Activated CD4-positive, alpha-beta T cell treated with anti-CD3 and anti-CD28 coated beads, Interleukin-2, amount 10 ng/mL, durations not matched to agents 7 days and 5 days (primary cell): ENCODE measurements at regions not wholly inside any gene's neighbourhood (a gene's known extent, or its start where the extent isn't known, plus 50 kb on each side); places are given as distances from the start of the nearest gene placed in this dataset.

Experiments used
- CTCF ChIA-PET: fragments of 350-600 bp; sonication (Branson Sonifier 250); formaldehyde crosslinking; loops from one replicate; lab custom pipeline; 2021; ENCODE audit warnings: antibody characterized with exemption; lab: Charles Lee
- POLR2A ChIA-PET: fragments of 350-600 bp; sonication (Branson Sonifier 250); formaldehyde crosslinking; loops from one replicate; lab custom pipeline; 2021; ENCODE audit warnings: antibody characterized with exemption; lab: Charles Lee
- DNase-seq: peaks from one replicate; pipeline ENCODE4 v3.0.0-alpha.2; 2020
- H3K27ac Mint-ChIP-seq: one replicate; pipeline ENCODE4 v1.8.0; 2021; ENCODE audit warnings: mild to moderate bottlenecking, moderate library complexity, mixed read lengths
- H3K27me3 Mint-ChIP-seq: one replicate; pipeline ENCODE4 v1.8.0; 2021; ENCODE audit warnings: mixed read lengths
- H3K36me3 Mint-ChIP-seq: one replicate; pipeline ENCODE4 v1.8.0; 2021; ENCODE audit warnings: low read depth, mixed read lengths
- H3K4me1 Mint-ChIP-seq: one replicate; pipeline ENCODE4 v1.8.0; 2021; ENCODE audit warnings: mixed read lengths
- H3K4me3 Mint-ChIP-seq: one replicate; pipeline ENCODE4 v1.8.0; 2021; ENCODE audit warnings: mild to moderate bottlenecking, moderate library complexity, mixed read lengths
- H3K9me3 Mint-ChIP-seq: one replicate; pipeline ENCODE4 v1.8.0; 2021; ENCODE audit warnings: mixed read lengths

DNA sequence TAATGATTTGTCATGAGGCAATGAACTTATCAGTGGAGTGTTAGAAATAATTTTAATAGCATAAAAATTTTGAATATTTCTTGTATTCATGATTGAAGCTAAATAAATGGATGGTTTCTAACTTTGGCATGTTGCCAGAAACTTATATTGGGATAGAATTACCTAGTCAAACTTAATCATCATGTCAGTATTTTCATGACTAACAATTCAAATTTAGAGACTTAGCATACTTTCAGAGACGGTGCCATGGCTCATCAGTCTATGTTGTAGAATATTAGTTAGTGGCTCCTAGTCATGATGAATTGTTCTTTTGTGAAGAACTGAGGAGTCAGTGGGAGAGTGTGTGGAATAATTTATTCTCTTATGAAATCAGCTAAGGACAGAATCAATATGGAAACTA, 599.6 kb upstream of the POT1 start:
- Mint-ChIP-seq H3K27me3 (no peaks in the 10 kb centered on the region), H3K36me3 (no peaks in the 10 kb centered on the region), H3K27ac (no peak overlapping the region), H3K9me3 (no peaks in the 10 kb centered on the region), H3K4me3 (no peak overlapping the region), H3K4me1 (no peaks in the 10 kb centered on the region)
- CTCF ChIA-PET = interaction anchor here (0.6 kb wide), 1 partner anchor 1165 kb away, joined by 4 read pairs; no protein-coding TSS in a partner anchor
- DNase-seq = no peak
- POLR2A ChIA-PET = no interaction called here

DNA sequence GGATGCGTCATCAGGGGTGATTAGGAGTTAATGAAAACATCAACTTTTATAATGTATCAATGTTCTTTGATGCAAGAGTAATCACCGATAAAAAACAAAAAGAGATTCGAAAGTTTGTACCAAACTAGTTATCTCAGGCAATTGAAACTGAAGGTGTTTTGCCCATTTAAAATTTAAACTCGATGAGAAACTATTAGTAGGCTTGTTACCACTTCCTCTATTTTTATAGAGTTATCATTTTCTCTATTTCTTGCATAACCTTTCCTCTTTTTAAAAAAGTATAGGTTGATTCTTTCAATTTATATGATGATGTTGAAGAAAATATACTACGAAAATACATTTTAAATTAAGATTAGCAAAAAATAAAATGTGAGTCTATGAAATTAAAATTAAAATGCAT, 597.3 kb upstream of the POT1 start:
- no peaks in the 10 kb centered on the region for H3K4me1 Mint-ChIP-seq
- H3K27ac Mint-ChIP-seq = no peak overlapping the region
- CTCF ChIA-PET = no interaction called here
- H3K9me3 Mint-ChIP-seq = peaks cover 2% of the 10 kb centered on the region
- no peaks in the 10 kb centered on the region for H3K36me3 Mint-ChIP-seq
- POLR2A ChIA-PET = no interaction called here
- no peaks in the 10 kb centered on the region for H3K27me3 Mint-ChIP-seq
- H3K4me3 Mint-ChIP-seq = no peak overlapping the region
- no peak for DNase-seq

DNA sequence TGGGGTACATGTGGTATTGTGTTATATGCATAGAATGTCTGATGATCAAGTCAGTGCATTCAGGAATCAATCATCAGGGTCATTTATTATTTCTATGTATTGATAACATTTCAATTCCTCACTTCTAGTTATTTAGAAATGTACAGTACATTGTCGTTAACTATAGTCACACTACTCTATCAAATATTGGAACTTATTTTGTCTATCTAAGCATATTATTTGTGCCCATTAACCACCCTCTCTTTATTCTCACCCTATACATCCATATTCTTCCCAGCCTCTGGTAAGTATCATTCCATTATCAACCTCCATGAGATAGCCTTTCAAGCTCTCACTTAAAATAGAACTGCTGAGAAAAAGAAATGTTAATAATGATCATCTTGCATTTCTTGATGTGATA, 596.5 kb upstream of the POT1 start:
- H3K4me1 Mint-ChIP-seq = no peaks in the 10 kb centered on the region
- no peaks in the 10 kb centered on the region for H3K27me3 Mint-ChIP-seq
- H3K27ac Mint-ChIP-seq = no peak overlapping the region
- no peak overlapping the region for H3K4me3 Mint-ChIP-seq
- no peaks in the 10 kb centered on the region for H3K36me3 Mint-ChIP-seq
- CTCF ChIA-PET = no interaction called here
- POLR2A ChIA-PET = no interaction called here
- no peak for DNase-seq
- peaks cover 2% of the 10 kb centered on the region for H3K9me3 Mint-ChIP-seq

DNA sequence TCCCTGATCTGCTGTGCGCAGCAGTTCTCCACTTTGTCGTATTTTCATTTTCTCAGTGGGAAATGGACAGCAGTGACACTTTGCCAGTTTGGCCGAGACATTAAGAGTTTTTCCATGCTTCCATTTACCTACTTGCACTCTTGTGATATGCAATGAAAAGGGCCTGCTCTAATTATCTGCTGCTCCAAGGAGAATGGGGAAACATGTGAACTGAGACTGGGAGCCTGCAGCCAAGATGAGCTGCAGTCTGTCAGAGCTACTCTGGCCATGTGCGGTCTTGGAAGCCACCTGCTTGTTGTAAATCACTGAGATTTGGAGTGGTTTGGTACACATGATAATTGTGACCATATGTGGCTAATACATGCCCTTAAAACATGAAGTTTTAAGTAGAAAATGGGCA, 586.6 kb upstream of the POT1 start:
- ChIA-PET POLR2A (no interaction called here), CTCF (no interaction called here)
- H3K9me3 Mint-ChIP-seq = no peaks in the 10 kb centered on the region
- no peaks in the 10 kb centered on the region for H3K36me3 Mint-ChIP-seq
- no peaks in the 10 kb centered on the region for H3K27me3 Mint-ChIP-seq
- no peak overlapping the region for H3K4me3 Mint-ChIP-seq
- H3K4me1 Mint-ChIP-seq = no peaks in the 10 kb centered on the region
- DNase-seq = no peak
- H3K27ac Mint-ChIP-seq = no peak overlapping the region

DNA sequence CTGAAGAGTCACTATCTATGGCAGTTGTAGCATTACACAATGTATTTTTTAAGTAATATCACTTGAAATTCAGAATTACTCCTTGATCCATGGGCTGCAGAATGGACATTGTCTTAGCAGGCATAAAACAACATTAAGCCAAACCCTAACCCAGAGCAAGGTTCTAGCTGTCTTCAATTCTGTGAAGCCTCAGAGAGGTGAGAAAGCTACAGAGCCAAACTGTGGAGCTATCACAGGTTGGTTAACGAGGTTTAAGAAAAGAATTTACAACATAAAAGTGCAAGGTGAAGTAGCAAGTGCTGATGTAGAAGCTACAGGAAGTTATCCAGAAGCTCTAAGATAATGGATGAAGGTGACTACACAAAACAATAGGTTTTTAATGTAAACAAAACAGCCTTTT, 582.7 kb upstream of the POT1 start:
- Mint-ChIP-seq H3K9me3 (no peaks in the 10 kb centered on the region), H3K27ac (no peak overlapping the region), H3K4me3 (no peak overlapping the region), H3K4me1 (no peaks in the 10 kb centered on the region), H3K36me3 (no peaks in the 10 kb centered on the region), H3K27me3 (no peaks in the 10 kb centered on the region)
- ChIA-PET CTCF (no interaction called here), POLR2A (no interaction called here)
- no peak for DNase-seq

DNA sequence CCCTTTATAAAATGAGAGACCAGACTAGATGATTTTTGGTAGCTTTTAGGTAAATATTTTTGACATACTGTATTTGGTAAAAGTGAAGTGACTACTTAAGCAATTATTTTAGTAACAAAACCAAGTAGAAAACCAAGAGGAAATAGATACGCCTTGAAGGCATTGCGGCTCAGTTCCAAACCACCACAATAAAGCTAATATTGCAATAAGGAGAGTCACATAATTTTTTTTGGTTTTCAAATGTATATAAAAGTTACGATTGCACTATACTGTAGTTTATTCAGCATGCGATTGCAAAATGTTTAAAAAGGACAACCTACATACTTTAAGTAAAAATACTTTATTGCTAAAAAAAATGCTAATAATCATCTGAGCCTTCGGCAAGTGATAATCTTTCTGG, 581.7 kb upstream of the POT1 start:
- Mint-ChIP-seq H3K9me3 (no peaks in the 10 kb centered on the region), H3K4me3 (no peak overlapping the region), H3K36me3 (no peaks in the 10 kb centered on the region), H3K27me3 (no peaks in the 10 kb centered on the region), H3K4me1 (no peaks in the 10 kb centered on the region), H3K27ac (no peak overlapping the region)
- no peak for DNase-seq
- ChIA-PET CTCF (no interaction called here), POLR2A (no interaction called here)

DNA sequence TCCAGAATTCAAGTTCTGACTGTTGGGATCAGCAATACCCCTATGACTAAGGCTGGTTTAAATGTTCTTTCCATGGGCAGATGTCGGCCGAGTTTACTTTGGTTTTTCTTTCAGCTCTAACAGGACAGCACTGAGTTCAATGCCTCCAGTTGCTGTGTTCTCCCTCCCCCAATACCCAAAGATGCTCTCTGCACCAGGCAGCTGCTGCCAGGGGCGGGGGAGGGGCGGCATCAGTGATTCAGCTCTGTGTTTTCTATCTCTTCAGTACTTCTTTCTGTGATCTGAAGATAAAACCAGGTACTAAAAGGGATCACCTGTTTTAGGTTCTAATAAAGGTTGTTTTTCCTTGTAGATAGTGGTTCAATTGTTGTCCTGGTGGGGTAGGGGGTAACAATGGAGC, 576.7 kb upstream of the POT1 start:
- Mint-ChIP-seq H3K4me3 (no peak overlapping the region), H3K27ac (no peak overlapping the region), H3K4me1 (no peaks in the 10 kb centered on the region), H3K27me3 (no peaks in the 10 kb centered on the region), H3K36me3 (no peaks in the 10 kb centered on the region), H3K9me3 (peaks cover 6% of the 10 kb centered on the region)
- no peak for DNase-seq
- CTCF ChIA-PET = no interaction called here
- POLR2A ChIA-PET = no interaction called here

DNA sequence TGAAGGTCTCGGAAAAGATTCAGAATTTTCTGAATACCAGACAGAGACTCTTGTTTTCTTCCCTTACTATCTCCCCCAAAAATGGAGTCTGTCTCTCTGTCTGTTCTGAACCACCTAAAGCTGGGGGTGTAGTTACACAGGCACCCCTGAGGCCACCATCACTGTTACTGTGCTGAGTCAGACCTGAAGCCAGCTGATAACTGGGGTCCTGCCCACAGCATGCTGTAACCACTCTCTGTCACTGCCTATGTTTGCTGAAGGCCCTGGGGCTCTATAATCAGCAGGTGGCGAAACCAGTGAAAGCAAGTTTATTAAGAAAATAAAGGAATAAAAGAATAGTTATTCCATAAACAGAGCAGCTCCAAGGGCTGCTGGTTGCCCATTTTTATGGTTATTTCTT, 575.2 kb upstream of the POT1 start:
- H3K36me3 Mint-ChIP-seq = no peaks in the 10 kb centered on the region
- H3K27ac Mint-ChIP-seq = no peak overlapping the region
- ChIA-PET CTCF (no interaction called here), POLR2A (no interaction called here)
- H3K9me3 Mint-ChIP-seq = peaks cover 9% of the 10 kb centered on the region
- H3K27me3 Mint-ChIP-seq = no peaks in the 10 kb centered on the region
- H3K4me3 Mint-ChIP-seq = no peak overlapping the region
- no peaks in the 10 kb centered on the region for H3K4me1 Mint-ChIP-seq
- no peak for DNase-seq

DNA sequence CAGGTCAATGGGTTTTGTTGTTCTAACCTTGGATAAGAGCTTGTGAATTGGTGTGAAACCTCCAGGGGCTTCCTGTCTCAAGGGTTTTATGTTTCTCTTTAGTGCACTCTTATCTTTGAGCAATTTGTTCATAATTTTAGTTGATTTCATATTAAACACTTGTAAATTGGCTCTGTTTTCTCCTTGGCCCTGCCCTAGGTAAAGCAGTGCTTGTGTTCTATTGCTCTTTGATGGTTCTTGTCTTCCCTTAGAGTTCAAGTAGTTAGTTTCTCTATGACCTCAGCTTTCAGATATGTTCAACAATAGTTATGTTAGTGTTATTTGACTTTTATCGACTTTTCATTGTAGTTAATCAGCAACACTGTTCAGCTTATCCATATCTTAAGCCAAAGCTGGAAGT, 566.4 kb upstream of the POT1 start:
- Mint-ChIP-seq H3K4me1 (no peaks in the 10 kb centered on the region), H3K4me3 (no peak overlapping the region), H3K9me3 (peaks cover 2% of the 10 kb centered on the region), H3K36me3 (no peaks in the 10 kb centered on the region), H3K27me3 (no peaks in the 10 kb centered on the region), H3K27ac (no peak overlapping the region)
- DNase-seq = no peak
- POLR2A ChIA-PET = no interaction called here
- CTCF ChIA-PET = no interaction called here

DNA sequence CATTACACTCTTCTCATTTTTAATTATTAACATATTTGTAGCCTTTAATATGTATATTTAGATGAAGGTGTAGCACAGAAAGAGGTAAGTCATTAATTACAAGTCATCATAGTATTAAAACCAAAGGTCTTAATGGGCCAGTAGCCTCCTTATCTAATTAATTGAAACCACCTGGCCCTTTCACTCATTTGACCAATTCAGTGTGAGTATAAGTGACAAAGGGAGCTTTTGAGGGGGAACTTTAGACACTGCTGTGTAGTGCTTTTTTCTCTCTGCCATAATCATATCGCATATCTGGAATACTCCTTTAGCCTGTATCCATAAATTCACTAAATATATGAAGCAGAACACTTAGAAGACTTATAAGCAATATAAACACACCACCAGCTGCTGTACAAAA, 562.9 kb upstream of the POT1 start:
- ChIA-PET CTCF (no interaction called here), POLR2A (no interaction called here)
- no peak overlapping the region for H3K4me3 Mint-ChIP-seq
- H3K27ac Mint-ChIP-seq = no peak overlapping the region
- no peaks in the 10 kb centered on the region for H3K36me3 Mint-ChIP-seq
- DNase-seq = no peak
- no peaks in the 10 kb centered on the region for H3K9me3 Mint-ChIP-seq
- no peaks in the 10 kb centered on the region for H3K4me1 Mint-ChIP-seq
- no peaks in the 10 kb centered on the region for H3K27me3 Mint-ChIP-seq

DNA sequence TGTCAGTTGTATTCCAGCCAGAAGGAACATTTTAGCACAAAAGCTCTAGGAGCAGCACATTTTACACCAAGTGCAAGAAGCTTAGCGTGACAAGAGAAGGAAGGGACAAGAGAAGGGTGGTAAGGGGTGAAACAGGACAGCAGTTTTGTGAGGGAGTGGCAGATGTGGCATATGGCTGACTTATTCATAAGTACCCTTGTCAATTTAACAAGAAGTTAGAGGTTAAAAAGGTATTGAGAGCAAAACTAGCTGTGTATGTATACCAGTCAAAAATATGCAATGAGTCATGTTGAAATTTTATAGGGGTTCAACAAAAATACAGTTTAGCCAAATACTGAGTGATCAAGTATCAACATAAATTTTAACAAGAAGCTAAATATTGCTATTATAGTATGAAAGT, 561.5 kb upstream of the POT1 start:
- Mint-ChIP-seq H3K27ac (no peak overlapping the region), H3K27me3 (no peaks in the 10 kb centered on the region), H3K36me3 (no peaks in the 10 kb centered on the region), H3K4me3 (no peak overlapping the region), H3K4me1 (no peaks in the 10 kb centered on the region), H3K9me3 (no peaks in the 10 kb centered on the region)
- DNase-seq = no peak
- ChIA-PET CTCF (no interaction called here), POLR2A (no interaction called here)

DNA sequence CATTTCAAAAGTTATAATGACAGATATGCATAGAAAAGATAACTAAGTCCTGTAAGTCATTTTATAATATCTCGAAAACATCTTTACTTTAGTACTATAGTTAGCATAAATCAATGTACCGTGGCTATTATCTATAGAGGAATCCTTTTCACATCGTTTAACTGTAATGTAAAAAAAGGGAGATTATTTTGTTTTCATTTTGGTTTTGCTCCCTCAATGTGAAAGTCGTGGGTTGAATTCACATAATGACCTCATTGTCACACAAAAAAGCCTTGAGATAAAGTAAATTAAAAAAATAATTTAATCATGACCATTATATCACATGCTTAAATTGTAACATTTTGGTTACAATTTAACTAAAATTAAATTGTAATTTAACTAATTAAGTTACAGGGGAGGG, 560.5 kb upstream of the POT1 start:
- ChIA-PET POLR2A (no interaction called here), CTCF (no interaction called here)
- Mint-ChIP-seq H3K27ac (no peak overlapping the region), H3K4me3 (no peak overlapping the region), H3K4me1 (no peaks in the 10 kb centered on the region), H3K9me3 (no peaks in the 10 kb centered on the region), H3K36me3 (no peaks in the 10 kb centered on the region), H3K27me3 (no peaks in the 10 kb centered on the region)
- DNase-seq = no peak

DNA sequence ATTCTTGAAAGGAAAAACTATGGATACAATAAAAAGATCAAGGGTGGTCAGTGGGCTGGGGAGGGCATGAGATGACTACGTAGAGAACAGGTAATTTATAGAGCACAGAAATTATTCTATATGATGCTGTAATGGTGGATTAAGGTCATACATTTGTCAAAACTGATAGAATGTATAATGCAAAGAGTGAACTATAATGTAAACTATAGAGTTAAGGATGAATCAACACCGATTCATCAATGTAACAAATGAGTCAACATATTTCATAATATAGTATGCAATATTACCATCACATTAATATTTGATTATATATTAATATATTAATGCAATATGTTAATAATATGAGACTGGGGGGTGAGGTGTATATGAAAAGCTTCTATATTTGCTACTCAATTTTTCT, 555.6 kb upstream of the POT1 start:
- Mint-ChIP-seq H3K9me3 (no peaks in the 10 kb centered on the region), H3K4me1 (no peaks in the 10 kb centered on the region), H3K4me3 (no peak overlapping the region), H3K36me3 (no peaks in the 10 kb centered on the region), H3K27ac (no peak overlapping the region), H3K27me3 (no peaks in the 10 kb centered on the region)
- ChIA-PET CTCF (no interaction called here), POLR2A (no interaction called here)
- DNase-seq = no peak

DNA sequence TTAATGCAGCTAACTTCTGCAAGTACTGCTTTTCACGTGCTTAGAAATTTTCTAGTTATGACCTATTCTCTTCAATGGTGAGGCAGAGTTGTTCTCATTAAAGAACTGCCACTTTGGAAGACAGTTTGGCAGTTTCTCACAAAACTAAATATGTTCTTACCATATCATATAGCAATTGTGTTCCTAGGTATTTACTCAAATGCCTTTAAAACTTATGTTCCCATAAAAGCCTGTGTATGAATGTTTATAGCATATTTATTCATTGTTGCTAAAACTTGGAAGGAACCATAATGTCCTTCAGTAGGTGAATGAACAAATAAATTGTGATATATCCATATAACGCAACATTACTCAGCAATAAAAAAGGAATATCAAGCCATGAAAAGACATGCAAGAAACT, 555.1 kb upstream of the POT1 start:
- no peak for DNase-seq
- Mint-ChIP-seq H3K4me1 (no peaks in the 10 kb centered on the region), H3K9me3 (no peaks in the 10 kb centered on the region), H3K27ac (no peak overlapping the region), H3K4me3 (no peak overlapping the region), H3K36me3 (no peaks in the 10 kb centered on the region), H3K27me3 (no peaks in the 10 kb centered on the region)
- CTCF ChIA-PET = no interaction called here
- POLR2A ChIA-PET = no interaction called here

DNA sequence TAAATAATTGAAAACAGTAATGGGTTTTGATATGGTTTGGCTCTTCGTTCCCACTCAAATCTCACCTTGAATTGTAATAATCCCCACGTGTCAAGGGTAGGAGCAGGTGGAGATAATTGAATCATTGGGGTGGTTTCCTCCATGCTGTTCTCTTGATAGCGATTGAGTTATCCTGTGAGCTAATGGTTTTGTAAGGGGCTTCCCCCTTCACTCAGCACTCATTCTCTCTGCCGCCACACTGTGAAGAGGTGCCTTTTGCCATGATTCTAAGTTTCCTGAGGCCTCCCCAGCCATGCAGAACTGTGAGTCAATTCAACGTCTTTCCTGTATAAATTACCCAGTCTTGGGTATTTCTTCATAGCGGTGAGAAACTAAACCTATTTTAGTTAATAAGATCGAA, 551.7 kb upstream of the POT1 start:
- no peaks in the 10 kb centered on the region for H3K4me1 Mint-ChIP-seq
- CTCF ChIA-PET = no interaction called here
- no peaks in the 10 kb centered on the region for H3K27me3 Mint-ChIP-seq
- no peaks in the 10 kb centered on the region for H3K36me3 Mint-ChIP-seq
- no peaks in the 10 kb centered on the region for H3K9me3 Mint-ChIP-seq
- no peak overlapping the region for H3K4me3 Mint-ChIP-seq
- DNase-seq = no peak
- H3K27ac Mint-ChIP-seq = no peak overlapping the region
- POLR2A ChIA-PET = no interaction called here
